ENCODE measurements at regions not wholly inside any gene's neighbourhood (a gene's known extent, or its start where the extent isn't known, plus 50 kb on each side); places are given as distances from the start of the nearest gene placed in this dataset.

DNA sequence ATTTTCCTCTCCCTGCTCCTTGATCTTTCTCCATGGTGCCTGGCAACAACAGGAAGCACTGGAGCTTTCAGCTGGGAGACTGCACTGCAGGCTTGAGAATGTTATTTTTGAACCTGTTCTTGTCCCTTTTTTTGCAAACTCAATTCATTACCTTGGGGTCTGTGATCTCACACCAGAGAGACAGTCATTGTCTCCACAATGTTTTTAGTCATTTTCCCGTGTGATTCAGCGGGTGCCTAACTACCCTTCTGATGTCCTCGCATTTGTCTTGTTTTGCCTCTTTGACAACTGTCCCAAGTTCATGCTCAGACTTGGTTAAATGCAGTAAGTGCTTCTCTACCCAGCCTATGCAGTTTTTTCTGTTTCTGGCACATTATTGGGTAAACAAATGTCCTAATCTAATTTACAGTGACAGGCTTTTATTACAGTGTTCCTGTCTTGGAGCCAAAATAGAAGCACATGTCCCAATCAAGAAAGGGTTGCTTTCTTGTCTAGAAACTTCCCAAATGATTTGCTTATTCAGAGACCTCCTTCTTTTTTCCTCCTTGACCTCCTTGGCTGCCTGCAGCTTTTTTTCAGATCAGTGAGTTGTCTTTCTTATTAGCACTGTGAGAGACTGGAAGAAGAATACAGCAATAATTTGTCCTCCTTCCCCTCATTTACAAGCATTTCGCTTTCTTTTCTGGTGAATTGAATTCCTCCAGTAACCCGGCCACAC is 162.4 kb downstream of the NSUN3 start:
- Histone ChIP-seq H3K27ac (ENCODE audit: low read length) (no peak overlapping the region), H3K4me3 (ENCODE audit: low read length) (no peak overlapping the region), H3K36me3 (ENCODE audit: control insufficient read depth, insufficient read depth, low read length) (no peaks in the 10 kb centered on the region), H3K4me1 (ENCODE audit: control insufficient read depth, insufficient read depth, low read length) (no peaks in the 10 kb centered on the region), H3K27me3 (ENCODE audit: control insufficient read depth, insufficient read depth, low read length) (no peaks in the 10 kb centered on the region), H3K9me3 (replicated peaks; ENCODE audit: control insufficient read depth, low read depth, low read length) (peaks cover 2% of the 10 kb centered on the region)
- WGBS (ENCODE audit: insufficient coverage): 59% methylated on average over 5 of the region's 5 CpGs
- no peak for DNase-seq

DNA sequence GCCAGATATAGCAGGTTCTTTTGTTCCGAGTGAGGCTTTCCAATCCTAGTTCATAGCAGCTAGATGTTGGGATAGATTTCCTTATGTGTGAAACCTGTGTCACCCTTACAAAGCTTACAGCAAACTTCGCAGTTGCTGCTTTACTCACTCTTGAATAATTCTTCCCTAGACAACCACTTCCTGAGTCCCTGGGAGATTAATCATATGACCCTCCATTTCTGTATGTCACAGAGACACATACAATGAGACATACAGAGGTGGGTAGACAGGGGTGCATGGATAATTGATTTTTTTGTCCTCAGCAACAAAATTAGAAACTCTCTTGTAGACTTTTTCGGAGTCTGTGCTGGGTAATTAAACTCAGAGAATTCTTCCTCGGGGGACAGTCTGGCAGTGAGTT is 163.2 kb downstream of the NSUN3 start:
- WGBS (ENCODE audit: insufficient coverage): no CpG with 5 or more reads among the region's 4 CpGs
- peaks cover 2% of the 10 kb centered on the region for H3K9me3 ChIP-seq (replicated peaks; ENCODE audit: control insufficient read depth, low read depth, low read length)
- no peak for DNase-seq

DNA sequence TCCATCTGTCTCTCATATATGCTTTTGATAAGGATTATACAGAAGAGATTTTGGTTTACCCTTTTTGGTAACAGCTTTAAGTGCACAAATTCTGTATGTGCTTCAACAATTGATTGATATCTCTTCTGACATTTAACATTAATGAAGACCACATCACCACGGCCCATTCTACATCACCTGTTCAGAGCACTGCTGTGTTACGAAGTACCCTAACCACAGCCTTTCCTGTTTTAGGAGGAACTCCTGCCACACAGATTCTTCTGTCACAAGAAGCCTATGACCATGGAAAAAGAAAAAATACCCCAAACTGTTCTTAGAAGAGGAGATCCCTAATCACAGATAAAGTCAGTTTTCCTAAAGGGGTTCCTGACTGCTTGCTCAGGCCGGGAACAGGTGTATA is 170.1 kb downstream of the NSUN3 start:
- no peak overlapping the region for H3K4me3 ChIP-seq (ENCODE audit: low read length)
- no peaks in the 10 kb centered on the region for H3K4me1 ChIP-seq (ENCODE audit: control insufficient read depth, insufficient read depth, low read length)
- no peaks in the 10 kb centered on the region for H3K36me3 ChIP-seq (ENCODE audit: control insufficient read depth, insufficient read depth, low read length)
- H3K27ac ChIP-seq (ENCODE audit: low read length): no peak overlapping the region
- no peaks in the 10 kb centered on the region for H3K27me3 ChIP-seq (ENCODE audit: control insufficient read depth, insufficient read depth, low read length)
- no peaks in the 10 kb centered on the region for H3K9me3 ChIP-seq (replicated peaks; ENCODE audit: control insufficient read depth, low read depth, low read length)
- no peak for DNase-seq
- WGBS (ENCODE audit: insufficient coverage): 44% methylated on average over 2 of the region's 3 CpGs

More for the DNA sequence above, 163.2 kb downstream of the NSUN3 start:
- Histone ChIP-seq H3K4me1 (ENCODE audit: control insufficient read depth, insufficient read depth, low read length) (no peaks in the 10 kb centered on the region), H3K36me3 (ENCODE audit: control insufficient read depth, insufficient read depth, low read length) (no peaks in the 10 kb centered on the region), H3K27ac (ENCODE audit: low read length) (no peak overlapping the region), H3K4me3 (ENCODE audit: low read length) (no peak overlapping the region), H3K27me3 (ENCODE audit: control insufficient read depth, insufficient read depth, low read length) (no peaks in the 10 kb centered on the region)

DNA sequence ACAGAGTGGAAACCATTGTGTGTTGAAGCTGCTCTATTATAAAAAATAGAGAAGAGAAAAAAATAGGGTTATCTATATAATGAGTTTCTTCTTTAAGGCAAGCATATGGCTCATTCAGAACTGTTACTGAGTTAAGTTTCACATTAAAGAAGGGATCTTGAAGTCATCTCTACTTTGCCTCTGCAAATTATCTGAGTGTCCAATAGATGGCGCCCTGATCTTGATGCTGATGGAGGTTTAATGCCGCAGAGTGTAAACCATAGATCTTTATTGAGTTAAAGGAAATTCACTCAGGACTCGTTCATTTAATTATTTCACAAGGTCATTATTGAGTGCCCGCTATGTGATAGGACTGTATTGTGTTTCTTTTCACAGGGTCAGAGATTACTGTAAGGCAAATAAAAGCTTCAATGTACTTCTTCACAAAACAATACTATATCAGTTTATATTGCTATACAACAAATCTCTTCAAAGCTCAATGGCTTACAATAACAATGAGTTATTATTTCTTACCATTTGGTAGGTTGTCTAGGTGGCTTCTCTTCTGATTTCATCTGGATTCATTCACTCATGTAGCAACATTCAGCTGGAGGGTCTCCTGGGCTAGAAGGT is 171.4 kb downstream of the NSUN3 start:
- H3K9me3 ChIP-seq (replicated peaks; ENCODE audit: control insufficient read depth, low read depth, low read length): no peaks in the 10 kb centered on the region
- peak; percentile 50 for DNase-seq
- no peaks in the 10 kb centered on the region for H3K36me3 ChIP-seq (ENCODE audit: control insufficient read depth, insufficient read depth, low read length)
- no peaks in the 10 kb centered on the region for H3K4me1 ChIP-seq (ENCODE audit: control insufficient read depth, insufficient read depth, low read length)
- H3K27ac ChIP-seq (ENCODE audit: low read length): no peak overlapping the region
- WGBS (ENCODE audit: insufficient coverage): no CpG with 5 or more reads among the region's 4 CpGs
- no peaks in the 10 kb centered on the region for H3K27me3 ChIP-seq (ENCODE audit: control insufficient read depth, insufficient read depth, low read length)
- no peak overlapping the region for H3K4me3 ChIP-seq (ENCODE audit: low read length)

- no peaks in the 10 kb centered on the region for H3K36me3 ChIP-seq (ENCODE audit: control insufficient read depth, insufficient read depth, low read length)
- DNase-seq: no peak
- WGBS (ENCODE audit: insufficient coverage): 54% methylated on average over 2 of the region's 3 CpGs
Observed at GRCh38 chr3:94241986-94242385, 179.1 kb downstream of the NSUN3 start.

GRCh38 chr3:94246171-94246570 is 183.3 kb downstream of the NSUN3 start:
- H3K9me3 ChIP-seq (replicated peaks; ENCODE audit: control insufficient read depth, low read depth, low read length): no peaks in the 10 kb centered on the region
- WGBS (ENCODE audit: insufficient coverage): 0% methylated on average over 1 of the region's 4 CpGs
- H3K36me3 ChIP-seq (ENCODE audit: control insufficient read depth, insufficient read depth, low read length): no peaks in the 10 kb centered on the region
- no peak overlapping the region for H3K4me3 ChIP-seq (ENCODE audit: low read length)
- H3K27ac ChIP-seq (ENCODE audit: low read length): peak overlapping the region; percentile 42
- peaks cover 6% of the 10 kb centered on the region for H3K4me1 ChIP-seq (ENCODE audit: control insufficient read depth, insufficient read depth, low read length)
- peak; percentile 83 for DNase-seq
- no peaks in the 10 kb centered on the region for H3K27me3 ChIP-seq (ENCODE audit: control insufficient read depth, insufficient read depth, low read length)

More at GRCh38 chr3:94241986-94242385, 179.1 kb downstream of the NSUN3 start:
- Histone ChIP-seq H3K27me3 (ENCODE audit: control insufficient read depth, insufficient read depth, low read length) (no peaks in the 10 kb centered on the region), H3K9me3 (replicated peaks; ENCODE audit: control insufficient read depth, low read depth, low read length) (no peaks in the 10 kb centered on the region), H3K4me3 (ENCODE audit: low read length) (no peak overlapping the region), H3K4me1 (ENCODE audit: control insufficient read depth, insufficient read depth, low read length) (peaks cover 6% of the 10 kb centered on the region), H3K27ac (ENCODE audit: low read length) (no peak overlapping the region)

DNA sequence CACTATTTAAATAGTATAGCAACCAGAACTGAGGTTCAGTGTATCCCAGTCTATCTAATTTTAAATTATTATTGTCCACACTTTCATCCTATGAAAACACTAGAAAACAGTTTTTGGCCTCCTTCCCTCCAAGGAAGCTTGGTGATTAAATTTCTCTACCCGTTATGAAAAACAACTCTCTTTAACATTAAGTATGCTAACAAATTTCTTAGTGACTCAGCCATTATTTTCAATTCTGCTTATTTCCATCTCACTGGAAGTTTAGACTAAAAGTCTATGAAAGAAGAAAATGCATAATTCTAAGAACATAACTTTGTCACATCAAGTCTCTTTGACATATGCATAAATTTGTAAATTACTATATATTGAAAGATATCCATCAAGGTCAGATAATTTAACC is 185.2 kb downstream of the NSUN3 start:
- Histone ChIP-seq H3K4me3 (ENCODE audit: low read length) (no peak overlapping the region), H3K9me3 (replicated peaks; ENCODE audit: control insufficient read depth, low read depth, low read length) (no peaks in the 10 kb centered on the region), H3K4me1 (ENCODE audit: control insufficient read depth, insufficient read depth, low read length) (peaks cover 6% of the 10 kb centered on the region), H3K27me3 (ENCODE audit: control insufficient read depth, insufficient read depth, low read length) (no peaks in the 10 kb centered on the region), H3K27ac (ENCODE audit: low read length) (no peak overlapping the region), H3K36me3 (ENCODE audit: control insufficient read depth, insufficient read depth, low read length) (no peaks in the 10 kb centered on the region)
- no CpG with 5 or more reads among the region's 1 CpG for WGBS (ENCODE audit: insufficient coverage)
- no peak for DNase-seq

DNA sequence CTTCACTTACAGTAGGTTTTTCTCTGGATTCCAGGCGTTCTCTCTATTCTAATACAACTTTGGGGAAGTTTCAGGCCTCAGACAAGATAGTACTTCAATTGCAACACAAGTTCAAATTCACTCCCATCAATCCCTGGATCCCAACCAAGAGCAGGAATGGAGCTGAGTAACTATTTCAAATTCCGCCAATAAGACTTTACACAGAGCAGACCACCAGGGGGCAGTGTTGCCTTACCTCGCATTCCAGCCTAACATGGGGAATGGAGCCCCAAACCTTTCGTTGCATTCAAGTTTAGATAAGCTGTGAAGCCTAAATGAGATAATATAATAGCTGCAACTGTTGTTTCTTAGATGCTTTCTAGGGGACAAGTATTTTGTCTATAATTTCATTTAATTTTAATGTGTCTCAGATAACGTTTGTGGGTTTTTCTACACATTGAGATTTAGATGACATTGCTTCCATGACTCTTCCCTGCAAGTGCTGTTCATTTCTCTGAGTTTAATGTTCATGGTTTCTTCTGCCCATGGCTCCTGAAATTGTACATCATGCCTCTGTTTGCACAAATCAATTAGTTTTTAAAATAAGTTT is 186.7 kb downstream of the NSUN3 start:
- H3K27me3 ChIP-seq (ENCODE audit: control insufficient read depth, insufficient read depth, low read length): no peaks in the 10 kb centered on the region
- no peaks in the 10 kb centered on the region for H3K9me3 ChIP-seq (replicated peaks; ENCODE audit: control insufficient read depth, low read depth, low read length)
- H3K27ac ChIP-seq (ENCODE audit: low read length): no peak overlapping the region
- peaks cover 6% of the 10 kb centered on the region for H3K4me1 ChIP-seq (ENCODE audit: control insufficient read depth, insufficient read depth, low read length)
- 50% methylated on average over 2 of the region's 5 CpGs for WGBS (ENCODE audit: insufficient coverage)
- no peaks in the 10 kb centered on the region for H3K36me3 ChIP-seq (ENCODE audit: control insufficient read depth, insufficient read depth, low read length)
- peak; percentile 64 for DNase-seq
- H3K4me3 ChIP-seq (ENCODE audit: low read length): no peak overlapping the region

- H3K27ac ChIP-seq (ENCODE audit: low read length): no peak overlapping the region
- no CpG with 5 or more reads among the region's 1 CpG for WGBS (ENCODE audit: insufficient coverage)
- peaks cover 3% of the 10 kb centered on the region for H3K4me1 ChIP-seq (ENCODE audit: control insufficient read depth, insufficient read depth, low read length)
- no peaks in the 10 kb centered on the region for H3K36me3 ChIP-seq (ENCODE audit: control insufficient read depth, insufficient read depth, low read length)
- no peak for DNase-seq
- H3K4me3 ChIP-seq (ENCODE audit: low read length): no peak overlapping the region
- H3K27me3 ChIP-seq (ENCODE audit: control insufficient read depth, insufficient read depth, low read length): no peaks in the 10 kb centered on the region
- H3K9me3 ChIP-seq (replicated peaks; ENCODE audit: control insufficient read depth, low read depth, low read length): no peaks in the 10 kb centered on the region
Observed at GRCh38 chr3:94251566-94251965, 188.7 kb downstream of the NSUN3 start.

- no peaks in the 10 kb centered on the region for H3K27me3 ChIP-seq (ENCODE audit: control insufficient read depth, insufficient read depth, low read length)
- H3K36me3 ChIP-seq (ENCODE audit: control insufficient read depth, insufficient read depth, low read length): no peaks in the 10 kb centered on the region
- no peaks in the 10 kb centered on the region for H3K9me3 ChIP-seq (replicated peaks; ENCODE audit: control insufficient read depth, low read depth, low read length)
- no peak overlapping the region for H3K27ac ChIP-seq (ENCODE audit: low read length)
- H3K4me1 ChIP-seq (ENCODE audit: control insufficient read depth, insufficient read depth, low read length): no peaks in the 10 kb centered on the region
- H3K4me3 ChIP-seq (ENCODE audit: low read length): no peak overlapping the region
- no peak for DNase-seq
- no CpG with 5 or more reads among the region's 1 CpG for WGBS (ENCODE audit: insufficient coverage)
Observed at GRCh38 chr3:94252316-94252715, 189.5 kb downstream of the NSUN3 start.

Measured in muscle of leg (tissue), 3 donors.